A549 (cell line): ENCODE measurements at regions not wholly inside any gene's neighbourhood (a gene's known extent, or its start where the extent isn't known, plus 50 kb on each side); places are given as distances from the start of the nearest gene placed in this dataset.

Source experiments
- ATAC-seq, 2 experiments: fragments of 200-7000 bp in 1 of 2; fragments of >200 bp in 1 of 2; cut with Nextera tagmentation in 1 of 2; cut with Tn5 transposase in 1 of 2; 3 replicates each; pipeline versions ENCODE4 v1.8.0 to v1.9.1; 2018 to 2020; ENCODE audit warnings: mild to moderate bottlenecking in 1 of 2, moderate library complexity in 1 of 2
- CTCF ChIA-PET: fragments of 300-600 bp; sonication (Branson Sonifier 250); formaldehyde crosslinking; extraction: SDS; loops from one replicate; lab custom pipeline; 2021; ENCODE audit warnings: antibody characterized with exemption, inconsistent platforms; lab: Yijun Ruan, JAX
- POLR2A ChIA-PET: fragments of 350-600 bp; formaldehyde crosslinking; extraction: SDS; loops from one replicate; lab custom pipeline; 2021; ENCODE audit warnings: antibody characterized with exemption, inconsistent platforms; lab: Yijun Ruan, JAX
- DNase-seq, 2 experiments: peaks; one replicate each; pipeline versions ENCODE4 v3.0.0 to v3.0.0-alpha.2; 2011 to 2016; ENCODE audit warnings: low read depth in 1 of 2, low spot score in 1 of 2
- FAIRE-seq: peaks from 2 replicates; lab custom pipeline; 2011; peaks lifted over from hg19 to GRCh38; lab: Jason Lieb, UNC
- H3K27ac ChIP-seq, 2 experiments: fragments of >200 bp; sonication (Bioruptor Twin); formaldehyde crosslinking; 3 replicates each; pipeline ENCODE4 v1.5.1; 2016 to 2017
- H3K4me1 ChIP-seq: fragments of >200 bp; sonication (Bioruptor Twin); formaldehyde crosslinking; 3 replicates; pipeline ENCODE4 v1.6.1; 2016
- H3K4me2 ChIP-seq: fragments of >200 bp; sonication (Bioruptor Twin); formaldehyde crosslinking; 3 replicates; pipeline ENCODE4 v1.6.1; 2016
- H3K4me3 ChIP-seq: fragments of >200 bp; sonication (Bioruptor Twin); formaldehyde crosslinking; 3 replicates; pipeline ENCODE4 v1.5.1; 2016
- H3K9me3 ChIP-seq: fragments of >200 bp; sonication (Bioruptor Twin); formaldehyde crosslinking; 3 replicates; pipeline ENCODE4 v1.6.1; 2016
- CHD2 ChIP-seq: fragments of 150-350 bp; IDR thresholded peaks from 2 replicates; pipeline ENCODE4 v1.6.1; 2014; ENCODE audit warnings: low read length; ENCODE audit not compliant: partially characterized antibody
- CHD4 ChIP-seq: fragments of 200-600 bp; sonication (generic); IDR thresholded peaks from 2 replicates; pipeline ENCODE4 v1.6.1; 2016; ENCODE audit warnings: antibody characterized with exemption, mild to moderate bottlenecking, borderline replicate concordance
- ESRRA ChIP-seq: fragments of 150-350 bp; IDR thresholded peaks from 2 replicates; pipeline ENCODE4 v1.6.1; 2014; ENCODE audit warnings: mild to moderate bottlenecking, low read length, borderline replicate concordance
- FOSB ChIP-seq: fragments of 250-450 bp; sonication (Bioruptor Pico); IDR thresholded peaks from 2 replicates; pipeline ENCODE4 v1.5.0; 2020; ENCODE audit warnings: mild to moderate bottlenecking, moderate library complexity
- HES2 ChIP-seq: fragments of >200 bp; sonication (Bioruptor Twin); formaldehyde crosslinking; IDR thresholded peaks from 2 replicates; pipeline ENCODE4 v1.6.1; 2016
- HEYL ChIP-seq: fragments of 250-450 bp; sonication (Bioruptor Pico); IDR thresholded peaks from 2 replicates; pipeline ENCODE4 v1.8.0; 2021; ENCODE audit warnings: mild to moderate bottlenecking, moderate library complexity
- MAFK ChIP-seq: fragments of 450-650 bp; IDR thresholded peaks from 2 replicates; pipeline ENCODE4 v1.6.1; 2014; ENCODE audit not compliant: partially characterized antibody
- MYC ChIP-seq: IDR thresholded peaks from 2 replicates; pipeline ENCODE4 v1.6.1; 2012; ENCODE audit warnings: mild to moderate bottlenecking, inconsistent platforms, low read length, improper control_type of control experiment, borderline replicate concordance
- PBX3 ChIP-seq: IDR thresholded peaks from 2 replicates; pipeline ENCODE4 v1.6.1; 2012
- RFX5 ChIP-seq: fragments of 450-650 bp; IDR thresholded peaks from 2 replicates; pipeline ENCODE4 v1.7.1; 2014; ENCODE audit warnings: antibody characterized with exemption, mild to moderate bottlenecking, moderate library complexity
- TP53 ChIP-seq: fragments of 250-450 bp; sonication (Bioruptor Pico); IDR thresholded peaks from 2 replicates; pipeline ENCODE4 v1.5.0; 2021; ENCODE audit warnings: mild to moderate bottlenecking, moderate library complexity
- WGBS: methylation state at CpG from one replicate; pipeline ENCODE4 v1.1.6; 2017; ENCODE audit errors: missing lambda C conversion rate; 5-methylcytosine and 5-hydroxymethylcytosine counted together
- TF ChIP-seq, protein P1 (sequence below): fragments of 250-450 bp; sonication (Bioruptor Pico); IDR thresholded peaks from 2 replicates; pipeline ENCODE4 v1.5.0; 2021; ENCODE audit warnings: mild to moderate bottlenecking, moderate library complexity, borderline replicate concordance

DNA sequence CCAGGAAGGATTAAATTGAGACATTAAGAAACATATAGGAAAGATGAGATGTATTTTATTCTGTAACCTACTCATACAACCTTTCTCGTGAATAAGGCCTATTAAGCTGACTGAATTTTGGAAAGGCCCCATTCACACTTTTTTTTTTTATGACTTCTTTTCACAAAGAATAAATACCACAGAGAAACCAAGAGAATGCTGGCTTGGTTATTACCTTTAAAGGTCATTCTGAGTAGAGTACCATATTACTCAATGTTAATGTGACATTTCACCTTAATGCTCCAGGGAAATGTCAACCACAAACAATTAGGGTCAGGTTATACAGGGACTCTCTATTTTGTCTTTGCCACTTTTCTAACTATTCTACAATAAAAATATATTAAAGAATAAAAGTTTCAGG is 204.9 kb upstream of the PTCHD4 start:
- Histone ChIP-seq H3K4me2 (no peak overlapping the region), H3K27ac (no peak overlapping the region), H3K4me3 (no peak overlapping the region), H3K4me1 (no peaks in the 10 kb centered on the region), H3K9me3 (no peaks in the 10 kb centered on the region)
- WGBS: 75% methylated on average over 1 of the region's 1 CpG
- ATAC-seq (no peak), DNase-seq (no peak), FAIRE-seq (no peak)
- ChIA-PET POLR2A (no interaction called here), CTCF (no interaction called here)
- TF ChIP-seq PBX3 (no peak), TP53 (no peak), RFX5 (no peak), MYC (no peak), FOSB (CRISPR knock-in tag) (no peak)

DNA sequence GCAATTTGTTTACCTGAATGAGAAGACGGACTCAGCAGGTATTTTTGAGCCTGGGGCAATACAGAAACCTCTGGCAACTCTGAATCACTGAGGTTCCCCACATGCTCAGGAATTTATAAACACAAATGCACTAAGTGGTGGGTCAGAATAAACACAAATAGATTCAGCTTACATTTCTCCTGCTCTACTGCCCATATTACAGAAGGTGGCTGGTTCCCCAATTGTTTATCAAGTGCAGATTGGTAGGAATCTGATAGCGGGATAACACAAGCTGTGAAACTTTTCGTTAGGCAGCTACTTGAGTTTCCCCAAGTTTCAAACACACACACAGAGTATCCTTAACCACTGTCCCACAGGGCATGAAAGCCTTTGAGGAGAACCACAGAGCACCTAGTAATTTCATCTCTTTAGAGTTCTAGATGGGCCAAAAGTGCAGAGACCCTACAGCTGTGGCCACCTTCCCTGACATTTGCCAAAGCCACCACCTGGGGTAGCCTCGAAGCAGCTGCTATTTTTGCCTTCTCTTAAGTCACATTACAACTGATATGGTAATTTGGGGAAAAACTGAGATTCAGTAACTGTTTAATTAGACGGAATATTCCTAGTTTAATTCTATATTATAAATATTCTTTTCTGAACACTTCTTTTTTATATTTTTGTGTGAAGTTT is 204.2 kb upstream of the PTCHD4 start:
- FAIRE-seq: no peak
- H3K9me3 ChIP-seq: no peaks in the 10 kb centered on the region
- no peak for TF ChIP-seq HES2
- no peak for ATAC-seq
- ChIA-PET POLR2A (no interaction called here), CTCF (no interaction called here)
- no peak for DNase-seq
- H3K4me2 ChIP-seq: no peak overlapping the region
- H3K27ac ChIP-seq: no peak overlapping the region
- no peak overlapping the region for H3K4me3 ChIP-seq
- WGBS: 60% methylated on average over 5 of the region's 5 CpGs
- H3K4me1 ChIP-seq: no peaks in the 10 kb centered on the region

- no peak for FAIRE-seq
- TF ChIP-seq CHD4 (no peak), MAFK (peak; percentile 62)
- H3K4me3 ChIP-seq: no peak overlapping the region
- no peak for DNase-seq
- ATAC-seq: no peak
- H3K4me1 ChIP-seq: no peaks in the 10 kb centered on the region
- H3K27ac ChIP-seq: no peak overlapping the region
- H3K9me3 ChIP-seq: no peaks in the 10 kb centered on the region
- no peak overlapping the region for H3K4me2 ChIP-seq
- CTCF ChIA-PET: no interaction called here
- POLR2A ChIA-PET: no interaction called here
Observed at GRCh38 chr6:48311301-48311700, 200.3 kb upstream of the PTCHD4 start.

- FAIRE-seq (no peak), DNase-seq (no peak)
- 91% methylated on average over 2 of the region's 2 CpGs for WGBS
- Histone ChIP-seq H3K27ac (no peak overlapping the region), H3K4me1 (no peaks in the 10 kb centered on the region), H3K4me3 (no peak overlapping the region)
- TF ChIP-seq HEYL (CRISPR knock-in tag): no peak
- TF ChIP-seq, all 56 proteins: peak for 0
- Histone ChIP-seq H3K9me3 (no peaks in the 10 kb centered on the region), H3K4me2 (no peak overlapping the region)
- CTCF ChIA-PET: no interaction called here
- POLR2A ChIA-PET: no interaction called here
- no peak for ATAC-seq
Observed at GRCh38 chr6:48307573-48307972, 196.6 kb upstream of the PTCHD4 start.

- H3K4me2 ChIP-seq: no peak overlapping the region
- ChIA-PET POLR2A (no interaction called here), CTCF (no interaction called here)
- whole genome bisulfite sequencing: 68% methylated on average over 4 of the region's 4 CpGs
- no peaks in the 10 kb centered on the region for H3K9me3 ChIP-seq
- no peak overlapping the region for H3K27ac ChIP-seq
- ATAC-seq (no peak), DNase-seq (no peak), FAIRE-seq (no peak)
- H3K4me3 ChIP-seq: no peak overlapping the region
- TF ChIP-seq ESRRA (no peak), CHD2 (no peak), HEYL (CRISPR knock-in tag) (no peak)
- TF ChIP-seq, protein P1, sequence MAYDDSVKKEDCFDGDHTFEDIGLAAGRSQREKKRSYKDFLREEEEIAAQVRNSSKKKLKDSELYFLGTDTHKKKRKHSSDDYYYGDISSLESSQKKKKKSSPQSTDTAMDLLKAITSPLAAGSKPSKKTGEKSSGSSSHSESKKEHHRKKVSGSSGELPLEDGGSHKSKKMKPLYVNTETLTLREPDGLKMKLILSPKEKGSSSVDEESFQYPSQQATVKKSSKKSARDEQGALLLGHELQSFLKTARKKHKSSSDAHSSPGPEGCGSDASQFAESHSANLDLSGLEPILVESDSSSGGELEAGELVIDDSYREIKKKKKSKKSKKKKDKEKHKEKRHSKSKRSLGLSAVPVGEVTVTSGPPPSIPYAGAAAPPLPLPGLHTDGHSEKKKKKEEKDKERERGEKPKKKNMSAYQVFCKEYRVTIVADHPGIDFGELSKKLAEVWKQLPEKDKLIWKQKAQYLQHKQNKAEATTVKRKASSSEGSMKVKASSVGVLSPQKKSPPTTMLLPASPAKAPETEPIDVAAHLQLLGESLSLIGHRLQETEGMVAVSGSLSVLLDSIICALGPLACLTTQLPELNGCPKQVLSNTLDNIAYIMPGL: no peak
- no peaks in the 10 kb centered on the region for H3K4me1 ChIP-seq
Observed at GRCh38 chr6:48290595-48290994, 179.6 kb upstream of the PTCHD4 start.
